ENCODE measurements at regions not wholly inside any gene's neighbourhood (a gene's known extent, or its start where the extent isn't known, plus 50 kb on each side); places are given as distances from the start of the nearest gene placed in this dataset.

GRCh38 chr22:34976474-34976873 lies 89.5 kb upstream of the ISX start:
- TF ChIP-seq CTCF (conservative IDR thresholded peaks at IDR 0.05 in 1 of 2, IDR thresholded peaks at IDR 0.05 in 1 of 2; ENCODE audit: low read depth in 1 of 2, low read length in 2 of 2) = no peak
- no peak for TF ChIP-seq EZH2 (IDR thresholded peaks at IDR 0.05; ENCODE audit: low read length, missing control alignments)
